SU-DHL-6 (cell line): ENCODE measurements at regions not wholly inside any gene's neighbourhood (a gene's known extent, or its start where the extent isn't known, plus 50 kb on each side); places are given as distances from the start of the nearest gene placed in this dataset.

Experiments used
- H2AFZ ChIP-seq: fragments of 200-600 bp; sonication (generic); 2 replicates; pipeline ENCODE4 v1.6.1; 2014; ENCODE audit warnings: low read depth, mild to moderate bottlenecking, moderate library complexity, mixed read lengths, antibody characterized with exemption, low read length; ENCODE audit not compliant: severe bottlenecking
- H3F3A ChIP-seq: fragments of 200-600 bp; shearing (Covaris generic); 2 replicates; pipeline ENCODE4 v1.6.0; 2016; ENCODE audit warnings: antibody characterized with exemption, mild to moderate bottlenecking; ENCODE audit not compliant: insufficient read depth
- H3K27ac ChIP-seq: fragments of 200-600 bp; sonication (generic); 2 replicates; pipeline ENCODE4 v1.5.1; 2016; ENCODE audit warnings: low read depth, mild to moderate bottlenecking, low read length, moderate library complexity, mixed read lengths
- H3K27me3 ChIP-seq: fragments of 200-600 bp; sonication (generic), shearing (Covaris generic); 2 replicates; pipeline ENCODE4 v1.6.0; 2014; ENCODE audit warnings: mild to moderate bottlenecking, low read length
- H3K36me3 ChIP-seq: fragments of 200-600 bp; sonication (generic); 2 replicates; pipeline ENCODE4 v1.6.1; 2014; ENCODE audit warnings: mild to moderate bottlenecking, low read length, mixed read lengths
- H3K4me2 ChIP-seq: fragments of 300-600, 200-600 bp; shearing (Covaris generic), sonication (generic); 2 replicates; pipeline ENCODE4 v1.6.0; 2014; ENCODE audit warnings: low read length, low read depth, mild to moderate bottlenecking; ENCODE audit not compliant: poor library complexity, severe bottlenecking
- H3K4me3 ChIP-seq: fragments of 200-600 bp; sonication (generic); 2 replicates; pipeline ENCODE4 v1.5.1; 2014; ENCODE audit warnings: antibody characterized with exemption, low read length, mild to moderate bottlenecking, mixed read lengths; ENCODE audit not compliant: insufficient read depth, poor library complexity, severe bottlenecking
- H3K79me2 ChIP-seq: fragments of 200-600 bp; sonication (generic); 2 replicates; pipeline ENCODE4 v1.6.1; 2014; ENCODE audit warnings: mild to moderate bottlenecking, low read length, moderate library complexity; ENCODE audit not compliant: insufficient read depth
- H3K9ac ChIP-seq: fragments of 200-600 bp; sonication (generic); 2 replicates; pipeline ENCODE4 v1.7.0; 2014; ENCODE audit warnings: mild to moderate bottlenecking, low read length
- H3K9me2 ChIP-seq: fragments of 200-600 bp; sonication (generic); replicated peaks from 2 replicates; pipeline ENCODE4 v1.6.1; 2014; ENCODE audit warnings: low read length; ENCODE audit not compliant: insufficient read depth
- H3K9me3 ChIP-seq: fragments of 200-600 bp; sonication (generic); 2 replicates; pipeline ENCODE4 v1.6.1; 2014; ENCODE audit warnings: low read length, mixed read lengths; ENCODE audit not compliant: insufficient read depth
- H4K20me1 ChIP-seq: fragments of 200-600 bp; sonication (generic); 2 replicates; pipeline ENCODE4 v1.6.1; 2014; ENCODE audit warnings: low read depth, mild to moderate bottlenecking, antibody characterized with exemption, low read length, moderate library complexity, mixed read lengths
- EZH2phosphoT487 ChIP-seq: fragments of 200-600 bp; sonication (generic), shearing (Covaris generic); conservative IDR thresholded peaks from 2 replicates; pipeline ENCODE4 v1.6.1; 2018; ENCODE audit warnings: mild to moderate bottlenecking, antibody characterized with exemption, low read length, moderate library complexity, mixed read lengths
- TF ChIP-seq, protein P1 (sequence below): fragments of 200-600 bp; sonication (generic); IDR thresholded peaks from one replicate; pipeline ENCODE4 v1.5.1; 2017; ENCODE audit warnings: antibody characterized with exemption, mild to moderate bottlenecking, low read length, moderate library complexity; ENCODE audit not compliant: insufficient read depth, poor library complexity, severe bottlenecking

DNA sequence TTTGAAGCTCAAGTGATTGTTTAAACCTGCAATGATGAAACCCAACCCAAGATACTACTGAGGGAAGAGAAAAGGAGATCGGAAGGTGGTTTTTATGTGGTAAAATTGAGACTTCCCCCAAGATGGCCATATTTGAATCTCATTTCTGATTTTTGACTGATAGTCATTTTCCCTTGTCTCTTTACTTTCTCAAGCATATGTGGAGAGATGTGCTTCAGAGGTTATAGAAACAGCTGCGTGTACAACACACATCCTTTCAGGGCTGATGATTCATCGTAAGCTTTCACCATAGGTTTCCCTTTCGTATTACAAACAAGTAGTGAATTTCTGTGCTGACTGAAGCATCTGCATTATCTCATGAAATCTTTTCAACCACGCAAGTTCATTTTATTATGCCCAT, 276.2 kb downstream of the EMP1 start:
- no peaks in the 10 kb centered on the region for H3K9me3 ChIP-seq
- H3K27ac ChIP-seq, result no peak overlapping the region
- no peaks in the 10 kb centered on the region for H3K9me2 ChIP-seq
- no peaks in the 10 kb centered on the region for H3K27me3 ChIP-seq
- no peak for TF ChIP-seq EZH2phosphoT487
- TF ChIP-seq, protein P1, sequence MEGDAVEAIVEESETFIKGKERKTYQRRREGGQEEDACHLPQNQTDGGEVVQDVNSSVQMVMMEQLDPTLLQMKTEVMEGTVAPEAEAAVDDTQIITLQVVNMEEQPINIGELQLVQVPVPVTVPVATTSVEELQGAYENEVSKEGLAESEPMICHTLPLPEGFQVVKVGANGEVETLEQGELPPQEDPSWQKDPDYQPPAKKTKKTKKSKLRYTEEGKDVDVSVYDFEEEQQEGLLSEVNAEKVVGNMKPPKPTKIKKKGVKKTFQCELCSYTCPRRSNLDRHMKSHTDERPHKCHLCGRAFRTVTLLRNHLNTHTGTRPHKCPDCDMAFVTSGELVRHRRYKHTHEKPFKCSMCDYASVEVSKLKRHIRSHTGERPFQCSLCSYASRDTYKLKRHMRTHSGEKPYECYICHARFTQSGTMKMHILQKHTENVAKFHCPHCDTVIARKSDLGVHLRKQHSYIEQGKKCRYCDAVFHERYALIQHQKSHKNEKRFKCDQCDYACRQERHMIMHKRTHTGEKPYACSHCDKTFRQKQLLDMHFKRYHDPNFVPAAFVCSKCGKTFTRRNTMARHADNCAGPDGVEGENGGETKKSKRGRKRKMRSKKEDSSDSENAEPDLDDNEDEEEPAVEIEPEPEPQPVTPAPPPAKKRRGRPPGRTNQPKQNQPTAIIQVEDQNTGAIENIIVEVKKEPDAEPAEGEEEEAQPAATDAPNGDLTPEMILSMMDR, result no peak
- H3K36me3 ChIP-seq, result no peaks in the 10 kb centered on the region
- H3F3A ChIP-seq, result no peaks in the 10 kb centered on the region
- H3K4me2 ChIP-seq, result no peak overlapping the region
- no peak overlapping the region for H3K4me3 ChIP-seq
- H2AFZ ChIP-seq, result no peak overlapping the region
- H3K79me2 ChIP-seq, result no peaks in the 10 kb centered on the region
- H3K9ac ChIP-seq, result no peak overlapping the region
- no peaks in the 10 kb centered on the region for H4K20me1 ChIP-seq

DNA sequence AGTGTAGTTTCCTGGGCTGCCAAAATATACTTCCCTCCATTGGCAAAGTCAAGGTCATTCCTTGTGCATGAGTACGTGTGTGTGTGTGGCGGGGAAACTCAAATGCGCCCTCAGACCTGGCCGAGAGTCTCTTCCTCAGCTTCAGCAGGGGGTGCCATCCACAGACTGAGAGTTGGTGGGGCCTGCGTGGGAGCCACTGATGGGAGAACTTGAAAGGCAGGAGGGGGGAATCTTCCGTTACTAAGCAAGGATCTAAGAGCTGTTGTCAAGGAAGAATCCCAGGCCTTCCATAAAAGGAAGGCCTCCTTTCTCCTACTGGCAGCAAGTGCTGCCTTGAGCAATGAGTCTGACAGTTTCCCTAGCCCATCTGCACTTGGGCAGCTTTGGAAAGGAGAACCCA, 274.9 kb downstream of the EMP1 start:
- no peaks in the 10 kb centered on the region for H4K20me1 ChIP-seq
- TF ChIP-seq, protein P1, result no peak
- H3K9ac ChIP-seq, result no peak overlapping the region
- no peaks in the 10 kb centered on the region for H3K27me3 ChIP-seq
- no peak overlapping the region for H3K4me2 ChIP-seq
- H3F3A ChIP-seq, result no peaks in the 10 kb centered on the region
- H2AFZ ChIP-seq, result no peak overlapping the region
- H3K4me3 ChIP-seq, result no peak overlapping the region
- no peaks in the 10 kb centered on the region for H3K9me3 ChIP-seq
- no peaks in the 10 kb centered on the region for H3K9me2 ChIP-seq
- H3K27ac ChIP-seq, result no peak overlapping the region
- H3K36me3 ChIP-seq, result no peaks in the 10 kb centered on the region
- no peaks in the 10 kb centered on the region for H3K79me2 ChIP-seq

DNA sequence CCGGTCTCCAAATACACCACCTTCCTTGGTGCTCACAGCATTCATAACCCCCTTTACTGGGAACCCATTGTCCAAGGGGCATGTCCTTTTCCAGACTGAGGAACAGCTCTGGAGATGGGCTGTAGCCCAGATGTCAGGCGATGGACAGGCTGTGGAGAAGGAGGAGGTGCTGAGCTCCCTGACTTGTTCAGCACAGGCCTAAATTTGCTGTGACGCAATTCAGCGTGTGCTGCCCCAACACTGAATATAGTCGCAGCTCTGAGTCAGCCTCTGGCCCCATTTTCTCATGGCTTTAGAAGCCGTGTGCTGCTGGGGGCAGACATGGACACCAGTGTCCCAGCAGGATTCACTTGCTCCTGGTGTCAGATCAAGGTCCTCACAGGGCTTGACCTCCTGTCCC, 269.1 kb downstream of the EMP1 start:
- H3K27ac ChIP-seq, result no peak overlapping the region
- TF ChIP-seq EZH2phosphoT487, result no peak
- TF ChIP-seq, protein P1, result no peak
- no peak overlapping the region for H3K4me3 ChIP-seq
- no peaks in the 10 kb centered on the region for H3K36me3 ChIP-seq
- no peaks in the 10 kb centered on the region for H3K27me3 ChIP-seq
- H3K9me3 ChIP-seq, result no peaks in the 10 kb centered on the region
- no peaks in the 10 kb centered on the region for H3F3A ChIP-seq
- H2AFZ ChIP-seq, result no peak overlapping the region
- no peaks in the 10 kb centered on the region for H4K20me1 ChIP-seq
- no peak overlapping the region for H3K4me2 ChIP-seq
- H3K79me2 ChIP-seq, result no peaks in the 10 kb centered on the region
- H3K9me2 ChIP-seq, result no peaks in the 10 kb centered on the region
- H3K9ac ChIP-seq, result no peak overlapping the region

DNA sequence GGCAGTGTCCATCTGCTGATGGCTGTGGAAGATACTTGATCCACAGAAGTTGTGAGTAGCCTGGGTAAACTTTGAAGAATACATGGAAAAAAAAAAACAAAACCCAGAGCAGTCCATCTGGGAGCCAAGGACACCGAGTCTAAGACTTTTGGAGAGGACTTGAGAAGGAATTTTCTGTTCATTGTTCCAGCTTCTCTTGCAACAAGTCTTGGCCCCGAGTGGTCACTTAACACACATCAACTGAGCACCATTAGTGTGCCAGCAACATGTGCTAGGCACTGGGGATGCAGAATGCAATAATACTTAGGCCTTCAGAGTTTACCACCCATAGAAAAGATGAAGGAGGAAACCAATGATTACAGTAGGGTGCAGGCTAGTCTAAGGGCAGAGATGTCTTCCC, 266.7 kb downstream of the EMP1 start:
- no peaks in the 10 kb centered on the region for H3K9me2 ChIP-seq
- no peaks in the 10 kb centered on the region for H4K20me1 ChIP-seq
- H3K27ac ChIP-seq, result no peak overlapping the region
- no peaks in the 10 kb centered on the region for H3F3A ChIP-seq
- no peaks in the 10 kb centered on the region for H3K9me3 ChIP-seq
- H3K27me3 ChIP-seq, result no peaks in the 10 kb centered on the region
- H3K9ac ChIP-seq, result no peak overlapping the region
- H3K4me3 ChIP-seq, result no peak overlapping the region
- H2AFZ ChIP-seq, result no peak overlapping the region
- no peaks in the 10 kb centered on the region for H3K36me3 ChIP-seq
- TF ChIP-seq, protein P1, result no peak
- no peak for TF ChIP-seq EZH2phosphoT487
- no peak overlapping the region for H3K4me2 ChIP-seq
- H3K79me2 ChIP-seq, result no peaks in the 10 kb centered on the region
